HEK293 (cell line): ENCODE measurements at regions not wholly inside any gene's neighbourhood (a gene's known extent, or its start where the extent isn't known, plus 50 kb on each side); places are given as distances from the start of the nearest gene placed in this dataset.

ENCODE experiments used
- CTCF ChIA-PET: fragments of 350-600 bp; formaldehyde crosslinking; extraction: SDS; loops from one replicate; lab custom pipeline; 2021; ENCODE audit warnings: antibody characterized with exemption; lab: Yijun Ruan, JAX
- POLR2A ChIA-PET: fragments of 300-600 bp; formaldehyde crosslinking; extraction: SDS; loops from one replicate; lab custom pipeline; 2020; ENCODE audit warnings: antibody characterized with exemption, inconsistent platforms; lab: Yijun Ruan, JAX
- H3K27ac ChIP-seq: fragments of 200-500 bp; sonication (Bioruptor generic); 2 replicates; pipeline ENCODE4 v1.5.1; 2014; ENCODE audit warnings: low read depth, low read length, control low read depth, inconsistent platforms; ENCODE audit errors: extremely low read depth
- H3K36me3 ChIP-seq, 2 experiments: fragments of 200-500 bp in 1 of 2; sonication (Bioruptor generic) in 1 of 2; 1 replicate in 1 of 2; 2 replicates in 1 of 2; pipeline ENCODE4 v1.5.1; 2014 to 2017; ENCODE audit warnings: inconsistent platforms in 2 of 2, low read length in 2 of 2; ENCODE audit not compliant: control insufficient read depth in 2 of 2, insufficient read depth in 1 of 2
- H3K4me1 ChIP-seq: fragments of 200-500 bp; sonication (Bioruptor generic); 2 replicates; pipeline ENCODE4 v1.5.1; 2014; ENCODE audit warnings: mild to moderate bottlenecking, low read length, inconsistent platforms; ENCODE audit not compliant: control insufficient read depth, insufficient read depth
- H3K4me3 ChIP-seq: 2 replicates; pipeline ENCODE4 v1.5.1; 2011; ENCODE audit warnings: low read depth, mild to moderate bottlenecking, control low read depth, low read length, moderate library complexity
- H3K9me3 ChIP-seq: fragments of 200-500 bp; sonication (Bioruptor generic); 2 replicates; pipeline ENCODE4 v1.5.1; 2014; ENCODE audit warnings: low read depth, low read length, inconsistent platforms; ENCODE audit not compliant: control insufficient read depth, insufficient read depth
- GLI4 ChIP-seq: fragments of 450-650 bp; formaldehyde crosslinking; IDR thresholded peaks from 2 replicates; pipeline ENCODE4 v1.5.1; 2016; ENCODE audit warnings: missing biosample characterization, missing genetic modification characterization
- OVOL3 ChIP-seq: fragments of 450-650 bp; formaldehyde crosslinking; IDR thresholded peaks from 2 replicates; pipeline ENCODE4 v1.5.1; 2016; ENCODE audit warnings: missing biosample characterization, missing genetic modification characterization
- PATZ1 ChIP-seq: fragments of 450-650 bp; formaldehyde crosslinking; IDR thresholded peaks from 2 replicates; pipeline ENCODE4 v1.5.1; 2016; ENCODE audit warnings: missing biosample characterization, missing genetic modification characterization
- PBX3 ChIP-seq: sonication (generic); formaldehyde crosslinking; IDR thresholded peaks from 2 replicates; pipeline ENCODE4 v1.8.1; 2022; ENCODE audit warnings: mild to moderate bottlenecking, moderate library complexity, missing genetic modification reagents
- SALL2 ChIP-seq: fragments of 450-650 bp; formaldehyde crosslinking; IDR thresholded peaks from 2 replicates; pipeline ENCODE4 v1.5.0; 2017; ENCODE audit warnings: missing biosample characterization, mild to moderate bottlenecking, missing genetic modification characterization, borderline replicate concordance
- SP2 ChIP-seq: fragments of 450-650 bp; formaldehyde crosslinking; IDR thresholded peaks from 2 replicates; pipeline ENCODE4 v1.5.1; 2016; ENCODE audit warnings: missing biosample characterization, missing genetic modification characterization
- SP7 ChIP-seq: fragments of 450-650 bp; formaldehyde crosslinking; IDR thresholded peaks from 2 replicates; pipeline ENCODE4 v1.5.1; 2016; ENCODE audit warnings: missing biosample characterization, missing genetic modification characterization
- YY1 ChIP-seq: fragments of 450-650 bp; formaldehyde crosslinking; IDR thresholded peaks from 2 replicates; pipeline ENCODE4 v1.5.1; 2018; ENCODE audit warnings: missing biosample characterization, missing genetic modification characterization
- ZBTB10 ChIP-seq: fragments of 450-650 bp; formaldehyde crosslinking; IDR thresholded peaks from 2 replicates; pipeline ENCODE4 v1.5.1; 2016; ENCODE audit warnings: missing biosample characterization, missing genetic modification characterization
- ZBTB17 ChIP-seq: fragments of 450-650 bp; formaldehyde crosslinking; IDR thresholded peaks from 2 replicates; pipeline ENCODE4 v1.5.1; 2016; ENCODE audit warnings: missing biosample characterization, missing genetic modification characterization
- ZEB2 ChIP-seq: fragments of 450-650 bp; formaldehyde crosslinking; IDR thresholded peaks from 2 replicates; pipeline ENCODE4 v1.5.1; 2016; ENCODE audit warnings: missing biosample characterization, missing genetic modification characterization
- ZFP69B ChIP-seq: fragments of 450-650 bp; formaldehyde crosslinking; IDR thresholded peaks from 2 replicates; pipeline ENCODE4 v1.5.1; 2016; ENCODE audit warnings: missing biosample characterization, missing genetic modification characterization
- ZNF133 ChIP-seq: fragments of 450-650 bp; formaldehyde crosslinking; IDR thresholded peaks from 2 replicates; pipeline ENCODE4 v1.5.1; 2016; ENCODE audit warnings: missing biosample characterization, missing genetic modification characterization
- ZNF138 ChIP-seq: fragments of 450-650 bp; formaldehyde crosslinking; IDR thresholded peaks from 2 replicates; pipeline ENCODE4 v1.5.1; 2016; ENCODE audit warnings: missing biosample characterization, missing genetic modification characterization, borderline replicate concordance
- ZNF140 ChIP-seq: fragments of 450-650 bp; formaldehyde crosslinking; IDR thresholded peaks from 2 replicates; pipeline ENCODE4 v1.5.1; 2016; ENCODE audit warnings: missing biosample characterization, missing genetic modification characterization
- ZNF366 ChIP-seq: fragments of 450-650 bp; formaldehyde crosslinking; conservative IDR thresholded peaks from 2 replicates; pipeline ENCODE4 v1.5.1; 2016; ENCODE audit warnings: missing biosample characterization, missing genetic modification characterization
- ZNF514 ChIP-seq: fragments of 450-650 bp; formaldehyde crosslinking; IDR thresholded peaks from 2 replicates; pipeline ENCODE4 v1.5.1; 2016; ENCODE audit warnings: missing biosample characterization, missing genetic modification characterization
- ZNF585B ChIP-seq: fragments of 450-650 bp; formaldehyde crosslinking; IDR thresholded peaks from 2 replicates; pipeline ENCODE4 v1.5.1; 2016; ENCODE audit warnings: missing biosample characterization, missing genetic modification characterization
- ZNF701 ChIP-seq: fragments of 450-650 bp; formaldehyde crosslinking; IDR thresholded peaks from 2 replicates; pipeline ENCODE4 v1.5.1; 2016; ENCODE audit warnings: missing biosample characterization, missing genetic modification characterization
- ZXDB ChIP-seq: fragments of 450-650 bp; formaldehyde crosslinking; IDR thresholded peaks from 2 replicates; pipeline ENCODE4 v1.5.1; 2016; ENCODE audit warnings: missing biosample characterization, missing genetic modification characterization

GRCh38 chr1:29651246-29651645 lies 414.9 kb downstream of the PTPRU start:
- Histone ChIP-seq H3K36me3 (no peaks in the 10 kb centered on the region), H3K4me3 (no peak overlapping the region), H3K9me3 (no peaks in the 10 kb centered on the region)
- no peak for TF ChIP-seq OVOL3 (tag by site-specific recombination)
- no peak for TF ChIP-seq ZXDB
- no peak for TF ChIP-seq ZFP69B (tag by site-specific recombination)
- TF ChIP-seq ZBTB17 (tag by site-specific recombination) = no peak
- TF ChIP-seq GLI4 (tag by site-specific recombination) = no peak
- TF ChIP-seq ZNF585B = no peak
- TF ChIP-seq ZNF140 (tag by site-specific recombination) = no peak
- TF ChIP-seq SP2 (tag by site-specific recombination) = no peak
- no peak for TF ChIP-seq ZEB2
- no peak for TF ChIP-seq ZBTB10
- no peak for TF ChIP-seq ZNF701 (tag by site-specific recombination)
- TF ChIP-seq, all 188 proteins: peak for 0
- CTCF ChIA-PET = interaction anchor here (0.6 kb wide), 1 partner anchor 743 kb away, joined by 3 read pairs; no protein-coding TSS in a partner anchor
- H3K27ac ChIP-seq = no peak overlapping the region
- H3K4me1 ChIP-seq = no peaks in the 10 kb centered on the region
- POLR2A ChIA-PET = no interaction called here

- no peak overlapping the region for H3K27ac ChIP-seq
- H3K36me3 ChIP-seq = no peaks in the 10 kb centered on the region
- TF ChIP-seq ZNF366 (no peak), PATZ1 (no peak), SP7 (tag by site-specific recombination) (no peak), YY1 (tag by site-specific recombination) (no peak), PBX3 (CRISPR knock-in tag) (no peak), ZNF138 (tag by site-specific recombination) (no peak), ZNF133 (tag by site-specific recombination) (no peak), ZNF514 (tag by site-specific recombination) (no peak), SALL2 (tag by site-specific recombination) (no peak)
- ChIA-PET CTCF (interaction anchor here (0.6 to 0.7 kb wide), 2 partner anchors 180 to 744 kb away, joined by 3 read pairs; no protein-coding TSS in a partner anchor), POLR2A (no interaction called here)
- no peak overlapping the region for H3K4me3 ChIP-seq
- H3K4me1 ChIP-seq = no peaks in the 10 kb centered on the region
- no peaks in the 10 kb centered on the region for H3K9me3 ChIP-seq
Measured at GRCh38 chr1:29650476-29650875, 414.2 kb downstream of the PTPRU start.
